BE2C (cell line): ENCODE measurements at regions not wholly inside any gene's neighbourhood (a gene's known extent, or its start where the extent isn't known, plus 50 kb on each side); places are given as distances from the start of the nearest gene placed in this dataset.

Experiments
- DNase-seq: peaks from one replicate; pipeline ENCODE4 v3.0.0-alpha.2; 2020
- H3K27me3 ChIP-seq: fragments of 250-450 bp; sonication (Bioruptor Pico); 2 replicates; pipeline ENCODE4 v1.5.1; 2020; ENCODE audit warnings: mild to moderate bottlenecking
- H3K36me3 ChIP-seq: fragments of 250-450 bp; sonication (Bioruptor Pico); 2 replicates; pipeline ENCODE4 v1.5.1; 2020; ENCODE audit warnings: mild to moderate bottlenecking
- H3K4me1 ChIP-seq: fragments of 250-450 bp; sonication (Bioruptor Pico); 2 replicates; pipeline ENCODE4 v1.5.1; 2020
- H3K4me3 ChIP-seq: 2 replicates; pipeline ENCODE4 v1.5.1; 2011; ENCODE audit warnings: low read depth, low read length
- H3K9me3 ChIP-seq: fragments of 250-450 bp; sonication (Bioruptor Pico); 2 replicates; pipeline ENCODE4 v1.5.1; 2020
- TF ChIP-seq, protein P1 (sequence below): IDR thresholded peaks from 2 replicates; pipeline ENCODE4 v1.5.1; 2012; ENCODE audit warnings: mild to moderate bottlenecking, low read depth, low read length

DNA sequence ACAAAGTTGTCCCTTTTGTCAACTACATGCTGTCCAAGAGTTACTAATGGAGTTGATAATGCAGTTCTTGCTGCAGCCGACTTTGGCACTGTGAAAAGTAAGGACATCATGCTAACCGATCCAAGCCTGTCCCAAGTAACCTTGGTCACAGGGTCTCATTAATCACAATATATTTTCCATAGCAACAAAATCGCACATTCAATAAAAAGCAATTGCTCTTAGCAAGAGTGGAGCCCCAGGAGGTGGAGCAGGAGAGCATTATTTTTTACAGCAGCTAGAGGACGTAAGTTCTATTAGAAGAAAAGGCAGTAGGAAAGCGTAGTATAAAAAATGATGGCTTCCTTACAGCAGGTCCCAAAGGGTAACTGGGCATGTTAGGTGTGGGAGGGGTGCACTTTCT is 570.3 kb downstream of the EBF1 start:
- DNase-seq = no peak
- Histone ChIP-seq H3K4me3 (no peak overlapping the region), H3K27me3 (no peaks in the 10 kb centered on the region), H3K4me1 (no peaks in the 10 kb centered on the region), H3K36me3 (no peaks in the 10 kb centered on the region), H3K9me3 (no peaks in the 10 kb centered on the region)
- TF ChIP-seq, protein P1, sequence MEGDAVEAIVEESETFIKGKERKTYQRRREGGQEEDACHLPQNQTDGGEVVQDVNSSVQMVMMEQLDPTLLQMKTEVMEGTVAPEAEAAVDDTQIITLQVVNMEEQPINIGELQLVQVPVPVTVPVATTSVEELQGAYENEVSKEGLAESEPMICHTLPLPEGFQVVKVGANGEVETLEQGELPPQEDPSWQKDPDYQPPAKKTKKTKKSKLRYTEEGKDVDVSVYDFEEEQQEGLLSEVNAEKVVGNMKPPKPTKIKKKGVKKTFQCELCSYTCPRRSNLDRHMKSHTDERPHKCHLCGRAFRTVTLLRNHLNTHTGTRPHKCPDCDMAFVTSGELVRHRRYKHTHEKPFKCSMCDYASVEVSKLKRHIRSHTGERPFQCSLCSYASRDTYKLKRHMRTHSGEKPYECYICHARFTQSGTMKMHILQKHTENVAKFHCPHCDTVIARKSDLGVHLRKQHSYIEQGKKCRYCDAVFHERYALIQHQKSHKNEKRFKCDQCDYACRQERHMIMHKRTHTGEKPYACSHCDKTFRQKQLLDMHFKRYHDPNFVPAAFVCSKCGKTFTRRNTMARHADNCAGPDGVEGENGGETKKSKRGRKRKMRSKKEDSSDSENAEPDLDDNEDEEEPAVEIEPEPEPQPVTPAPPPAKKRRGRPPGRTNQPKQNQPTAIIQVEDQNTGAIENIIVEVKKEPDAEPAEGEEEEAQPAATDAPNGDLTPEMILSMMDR = no peak

DNA sequence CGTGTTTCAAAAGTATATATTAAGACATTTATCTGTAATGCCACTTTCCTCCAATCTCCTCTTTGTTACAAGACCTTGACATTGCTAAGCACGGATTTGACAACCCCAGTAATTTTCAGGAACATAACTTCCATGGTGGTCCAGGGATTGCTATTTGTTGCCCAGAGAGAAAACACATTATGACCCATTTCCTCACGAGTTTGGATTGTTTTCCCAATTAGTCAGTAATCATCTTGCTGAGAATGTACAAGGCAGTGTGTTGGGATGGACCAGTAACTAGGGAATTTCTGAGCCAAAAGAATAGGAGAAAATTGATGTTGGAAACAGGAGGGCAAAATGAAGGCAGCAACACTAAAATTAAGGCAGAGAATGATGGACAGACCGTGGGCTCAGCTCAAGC is 574.1 kb downstream of the EBF1 start:
- H3K4me3 ChIP-seq = no peak overlapping the region
- no peaks in the 10 kb centered on the region for H3K27me3 ChIP-seq
- no peaks in the 10 kb centered on the region for H3K4me1 ChIP-seq
- no peaks in the 10 kb centered on the region for H3K9me3 ChIP-seq
- H3K36me3 ChIP-seq = no peaks in the 10 kb centered on the region
- DNase-seq = no peak
- TF ChIP-seq, protein P1 = no peak

DNA sequence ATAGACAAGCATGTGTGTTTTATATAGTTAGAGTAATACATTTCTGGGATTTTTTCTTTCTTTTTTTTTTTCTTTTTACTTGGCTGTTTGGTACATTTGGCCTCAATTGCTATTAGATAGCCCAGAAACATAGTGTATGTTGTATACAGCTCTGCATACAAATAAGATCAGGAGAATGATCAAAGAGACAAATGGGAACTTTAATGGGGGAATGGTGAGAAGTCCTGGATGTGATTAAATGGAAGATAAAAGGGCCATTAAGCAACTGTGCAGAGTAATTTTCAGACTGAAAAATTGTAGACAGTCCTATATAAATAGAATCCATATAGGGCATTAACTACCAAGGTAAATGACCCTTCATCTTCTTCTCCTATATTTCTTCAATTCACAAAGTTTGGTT is 575.6 kb downstream of the EBF1 start:
- H3K27me3 ChIP-seq = no peaks in the 10 kb centered on the region
- TF ChIP-seq, protein P1 = no peak
- H3K4me1 ChIP-seq = no peaks in the 10 kb centered on the region
- H3K36me3 ChIP-seq = no peaks in the 10 kb centered on the region
- H3K9me3 ChIP-seq = no peaks in the 10 kb centered on the region
- no peak overlapping the region for H3K4me3 ChIP-seq
- no peak for DNase-seq

DNA sequence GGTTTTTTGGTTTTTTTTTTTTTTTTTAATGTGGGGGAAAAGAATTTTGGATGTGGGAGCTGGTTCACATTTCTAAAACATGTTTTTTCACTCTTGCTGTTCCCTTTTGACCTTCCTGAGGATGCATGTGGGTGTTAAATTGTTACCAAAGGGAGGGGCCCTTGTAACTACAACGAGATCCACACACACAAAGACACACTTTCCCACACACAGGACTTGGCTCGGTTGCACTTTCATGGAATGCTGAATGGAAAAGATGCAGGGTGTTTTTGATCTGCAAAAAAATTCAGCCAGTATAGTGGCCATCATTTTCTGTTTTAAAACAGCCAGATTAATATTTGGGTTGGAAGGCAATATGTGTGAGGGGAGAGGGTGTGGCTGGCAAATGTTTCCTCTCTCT is 576.9 kb downstream of the EBF1 start:
- no peaks in the 10 kb centered on the region for H3K9me3 ChIP-seq
- no peak overlapping the region for H3K4me3 ChIP-seq
- no peaks in the 10 kb centered on the region for H3K36me3 ChIP-seq
- no peak for DNase-seq
- H3K4me1 ChIP-seq = no peaks in the 10 kb centered on the region
- no peaks in the 10 kb centered on the region for H3K27me3 ChIP-seq
- TF ChIP-seq, protein P1 = no peak

DNA sequence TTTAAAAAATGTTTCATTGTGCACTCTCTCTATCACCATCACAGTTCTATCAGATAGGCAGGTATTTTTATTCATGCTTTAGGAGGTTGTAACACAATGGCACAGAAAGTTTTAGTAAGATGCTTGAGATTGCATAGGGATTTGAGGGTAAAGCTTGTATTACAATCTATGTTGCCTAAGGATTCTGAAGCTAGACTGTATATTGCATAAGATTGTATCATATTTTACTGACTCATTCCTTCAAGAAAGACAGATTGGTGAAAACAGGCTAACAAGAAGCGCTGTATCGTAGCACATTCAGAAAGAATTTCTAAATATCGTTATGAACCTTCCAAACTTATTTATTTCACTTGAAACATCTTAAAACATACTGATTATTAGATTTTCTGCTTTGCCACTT is 577.7 kb downstream of the EBF1 start:
- TF ChIP-seq, protein P1 = no peak
- H3K4me1 ChIP-seq = no peaks in the 10 kb centered on the region
- H3K36me3 ChIP-seq = no peaks in the 10 kb centered on the region
- no peak for DNase-seq
- H3K9me3 ChIP-seq = no peaks in the 10 kb centered on the region
- no peaks in the 10 kb centered on the region for H3K27me3 ChIP-seq
- no peak overlapping the region for H3K4me3 ChIP-seq

DNA sequence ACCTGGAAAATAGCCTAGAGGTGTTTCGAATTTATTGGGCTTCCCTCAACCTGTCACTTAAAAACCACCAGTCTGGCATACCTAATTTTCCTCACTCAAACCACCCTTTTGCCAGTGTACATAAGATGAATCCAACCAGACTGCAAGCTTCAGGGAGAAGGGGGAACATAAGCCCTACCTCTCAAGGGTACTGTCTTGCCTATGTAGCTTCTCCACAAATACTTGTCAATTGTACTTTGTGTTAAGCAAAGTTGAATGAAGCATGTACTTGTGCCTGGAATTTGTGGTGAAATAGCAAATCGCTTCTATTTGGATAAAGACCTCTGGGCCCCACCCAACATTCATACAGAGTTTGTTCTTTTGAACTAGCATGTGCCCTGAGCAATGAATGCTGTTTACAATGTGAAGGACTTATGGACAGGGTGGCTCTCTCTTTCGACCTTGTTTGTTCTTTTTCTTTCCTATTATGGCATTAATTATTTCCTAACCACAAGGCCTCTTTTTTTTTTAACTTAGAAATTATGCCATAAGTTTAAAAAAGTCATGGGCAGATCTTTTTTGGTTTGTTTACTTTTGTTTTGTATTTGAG is 580.2 kb downstream of the EBF1 start:
- no peak for DNase-seq
- TF ChIP-seq, protein P1 = no peak
- no peaks in the 10 kb centered on the region for H3K36me3 ChIP-seq
- H3K4me3 ChIP-seq = no peak overlapping the region
- no peaks in the 10 kb centered on the region for H3K9me3 ChIP-seq
- no peaks in the 10 kb centered on the region for H3K27me3 ChIP-seq
- H3K4me1 ChIP-seq = no peaks in the 10 kb centered on the region
